ENCODE measurements at regions not wholly inside any gene's neighbourhood (a gene's known extent, or its start where the extent isn't known, plus 50 kb on each side); places are given as distances from the start of the nearest gene placed in this dataset.

GRCh38 chr5:111935835-111936234 is 178.8 kb upstream of the NREP start:
- BruUV-seq (replicated peaks), result no TSS peak
- peak overlapping the region in 1 of 2 experiments; percentile 24; a peak in 1 of 4 replicates for H4K8ac ChIP-seq (ENCODE audit: low read depth in 2 of 2, low read length in 2 of 2)
- H2AK5ac ChIP-seq (ENCODE audit: low read depth, low read length), result peak overlapping the region; percentile 68
- in situ Hi-C loops (cut with MboI; ENCODE audit: low sequenced_read_pairs) (no loop called here), intact Hi-C loops (cut with micrococcal nuclease) (no loop called here), dilution Hi-C loops (cut with HindIII; ENCODE audit: low sequenced_read_pairs, unreplicated experiment) (no loop called here)
- no peak overlapping the region for H3K27ac ChIP-seq (ENCODE audit: insufficient read depth, low read length)
- no peaks in the 10 kb centered on the region for H4K20me1 ChIP-seq (ENCODE audit: insufficient read depth, low read length)
- H3K14ac ChIP-seq (replicated peaks; ENCODE audit: low read depth, low read length), result no peak overlapping the region
- no peak overlapping the region for H3K4me2 ChIP-seq (ENCODE audit: low read depth, low read length)
- no peaks in the 10 kb centered on the region for H3K27me3 ChIP-seq (ENCODE audit: control insufficient read depth, insufficient read depth, low read length)
- no peaks in the 10 kb centered on the region for H3K9me3 ChIP-seq (ENCODE audit: control insufficient read depth, insufficient read depth, low read length)
- CTCF ChIA-PET, result no interaction called here
- POLR2A ChIA-PET (ENCODE audit: unreplicated experiment), result no interaction called here
- H3K4ac ChIP-seq (ENCODE audit: low read depth, low read length), result peak overlapping the region; percentile 38; the same call in 1 of the 2 replicates
- H2BK15ac ChIP-seq (ENCODE audit: low read depth, low read length), result peak overlapping the region; percentile 32; the same call in 1 of the 3 replicates
- H3K18ac ChIP-seq (ENCODE audit: low read depth, low read length), result peak overlapping the region; percentile 59; the same call in 1 of the 2 replicates
- no peaks in the 10 kb centered on the region for H3K36me3 ChIP-seq (ENCODE audit: control insufficient read depth, insufficient read depth, low read length)
- WGBS, 2 experiments (ENCODE audit: extremely low coverage in 2 of 2, insufficient read length in 1 of 2), result no CpG with 5 or more reads among the region's 3 CpGs
- peak overlapping the region; percentile 14 for H2BK5ac ChIP-seq (ENCODE audit: low read depth, low read length, poor library complexity, severe bottlenecking)
- H3K9me1 ChIP-seq (ENCODE audit: insufficient read depth, low read length), result peaks cover 3% of the 10 kb centered on the region; the same call in 1 of the 2 replicates
- DNase-seq (no peak), ATAC-seq (ENCODE audit: low read depth) (no peak)
- H4K5ac ChIP-seq (ENCODE audit: low read depth, low read length), result peak overlapping the region; percentile 54; the same call in 1 of the 2 replicates
- no peak overlapping the region for H2AFZ ChIP-seq (replicated peaks; ENCODE audit: low read length, poor library complexity)
- H3K9ac ChIP-seq (ENCODE audit: low read depth, low read length), result no peak overlapping the region
- H2BK120ac ChIP-seq (ENCODE audit: low read depth, low read length), result peak overlapping the region; percentile 37; the same call in 1 of the 2 replicates
- H2AK9ac ChIP-seq (replicated peaks; ENCODE audit: low read depth, low read length, poor library complexity), result no peak overlapping the region
- no peak overlapping the region; the same call in 1 of the 2 replicates for H3K23ac ChIP-seq (ENCODE audit: low read depth, low read length)
- peaks cover 11% of the 10 kb centered on the region for H3K4me1 ChIP-seq (ENCODE audit: control insufficient read depth, insufficient read depth, low read length)
- no peak for TF ChIP-seq CHD1 (IDR thresholded peaks at IDR 0.05; ENCODE audit: low read depth, low read length)
- TF ChIP-seq CTCF (conservative IDR thresholded peaks at IDR 0.05; ENCODE audit: low read depth, low read length), result no peak
- TF ChIP-seq NFE2L2 (IDR thresholded peaks at IDR 0.05; ENCODE audit: low read depth, low read length), result no peak
- TF ChIP-seq POLR2A (IDR thresholded peaks at IDR 0.05; ENCODE audit: low read depth, low read length), result no peak
- TF ChIP-seq RCOR1 (IDR thresholded peaks at IDR 0.05; ENCODE audit: insufficient replicate concordance, low read length), result no peak
- TF ChIP-seq CEBPB (IDR thresholded peaks at IDR 0.05; ENCODE audit: low read depth, low read length), result no peak
- H3K79me1 ChIP-seq (ENCODE audit: low read depth in 1 of 2, low read length in 2 of 2), result no peaks in the 10 kb centered on the region
- no peak overlapping the region for H3K56ac ChIP-seq (ENCODE audit: extremely low read depth, insufficient read depth, low read length)
- H2BK20ac ChIP-seq (ENCODE audit: low read depth, low read length), result peak overlapping the region; percentile 9; the same call in 1 of the 2 replicates
- H4K91ac ChIP-seq (ENCODE audit: insufficient read depth, low read depth, low read length), result peak overlapping the region; percentile 23; the same call in 1 of the 2 replicates
- no peak overlapping the region for H3K4me3 ChIP-seq (ENCODE audit: insufficient read depth, low read depth, low read length)
